22Rv1 (cell line): ENCODE measurements at regions not wholly inside any gene's neighbourhood (a gene's known extent, or its start where the extent isn't known, plus 50 kb on each side); places are given as distances from the start of the nearest gene placed in this dataset.

Experiments used
- CTCF ChIP-seq: fragments of 450-650 bp; IDR thresholded peaks from 2 replicates; pipeline ENCODE4 v1.5.1; 2017; ENCODE audit warnings: mild to moderate bottlenecking
- ZFX ChIP-seq: fragments of 450-650 bp; IDR thresholded peaks from 2 replicates; pipeline ENCODE4 v1.6.1; 2017; ENCODE audit warnings: antibody characterized with exemption, borderline replicate concordance

DNA sequence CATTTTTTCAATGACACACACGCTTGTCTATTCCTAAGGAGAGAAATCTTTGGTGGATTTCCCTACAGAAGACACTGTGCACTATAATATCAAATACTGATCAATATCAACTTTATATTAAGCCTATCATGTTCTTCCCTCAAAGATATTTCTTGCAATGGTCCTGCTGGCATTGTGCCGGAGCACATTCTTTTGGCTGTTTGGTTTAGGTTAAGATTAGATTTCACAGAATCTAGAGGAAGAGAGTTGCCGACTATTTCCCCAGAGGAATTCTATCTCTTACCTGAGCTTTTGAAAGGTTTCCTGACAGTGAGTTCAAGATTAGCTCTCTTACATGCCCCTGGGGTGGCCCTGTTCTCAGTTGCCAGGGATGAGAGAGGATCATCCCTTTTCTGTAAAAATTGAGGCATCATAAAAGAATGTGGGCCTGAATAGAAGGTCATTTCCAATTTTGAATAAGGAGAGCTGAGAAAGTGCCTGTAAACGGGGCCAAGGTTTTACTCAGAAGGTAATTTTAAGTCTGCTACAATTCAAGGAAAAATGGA, 180.6 kb upstream of the ARHGAP20 start:
- no peak for TF ChIP-seq CTCF
- TF ChIP-seq ZFX: no peak
